SK-N-SH treated with all-trans-retinoic acid at 6 μM for 48 hours (cell line): ENCODE measurements at regions not wholly inside any gene's neighbourhood (a gene's known extent, or its start where the extent isn't known, plus 50 kb on each side); places are given as distances from the start of the nearest gene placed in this dataset.
"Not testable (repeated sequence)": the region's sequence is repeated elsewhere in the genome, so short reads cannot be mapped to it uniquely, and the experiment has no call there.

ENCODE experiments used
- ATAC-seq: fragments of 200-7000 bp; cut with Tn5 transposase; 3 replicates; pipeline ENCODE4 v1.9.1; 2020; ENCODE audit warnings: mild to moderate bottlenecking, moderate library complexity
- ARNTL ChIP-seq: fragments of 450-650 bp; formaldehyde crosslinking; IDR thresholded peaks from 2 replicates; pipeline ENCODE4 v1.5.0; 2020; ENCODE audit warnings: low read depth, mild to moderate bottlenecking, moderate library complexity, borderline replicate concordance
- BACH2 ChIP-seq: fragments of 250-450 bp; sonication (Bioruptor Pico); IDR thresholded peaks from 2 replicates; pipeline ENCODE4 v1.9.0; 2021; ENCODE audit warnings: mild to moderate bottlenecking, borderline replicate concordance
- CREB5 ChIP-seq: fragments of 250-450 bp; sonication (Bioruptor Pico); IDR thresholded peaks from 2 replicates; pipeline ENCODE4 v1.5.1; 2020; ENCODE audit warnings: low read depth, mild to moderate bottlenecking, moderate library complexity
- CSDC2 ChIP-seq: fragments of 250-450 bp; sonication (Bioruptor Pico); IDR thresholded peaks from 2 replicates; pipeline ENCODE4 v1.5.0; 2020; ENCODE audit warnings: mild to moderate bottlenecking, moderate library complexity
- ESRRG ChIP-seq: fragments of 250-450 bp; sonication (Bioruptor Pico); IDR thresholded peaks from 2 replicates; pipeline ENCODE4 v1.6.1; 2021; ENCODE audit warnings: mild to moderate bottlenecking
- GLIS3 ChIP-seq: fragments of 250-450 bp; sonication (Bioruptor Pico); IDR thresholded peaks from 2 replicates; pipeline ENCODE4 v1.5.0; 2020; ENCODE audit warnings: mild to moderate bottlenecking, moderate library complexity
- ISL1 ChIP-seq: fragments of 250-450 bp; sonication (Bioruptor Pico); IDR thresholded peaks from 2 replicates; pipeline ENCODE4 v2.1.2; 2022; ENCODE audit warnings: mild to moderate bottlenecking, moderate library complexity
- OSR1 ChIP-seq: fragments of 250-450 bp; sonication (Bioruptor Pico); IDR thresholded peaks from 2 replicates; pipeline ENCODE4 v1.8.0; 2022; ENCODE audit warnings: moderate library complexity, mild to moderate bottlenecking, inconsistent platforms
- PATZ1 ChIP-seq: fragments of 250-450 bp; sonication (Bioruptor Pico); IDR thresholded peaks from 2 replicates; pipeline ENCODE4 v1.8.0; 2020; ENCODE audit warnings: mild to moderate bottlenecking, moderate library complexity, borderline replicate concordance
- PPARA ChIP-seq: fragments of 250-450 bp; sonication (Bioruptor Pico); IDR thresholded peaks from 2 replicates; pipeline ENCODE4 v1.5.0; 2020; ENCODE audit warnings: mild to moderate bottlenecking, borderline replicate concordance
- RARB ChIP-seq: fragments of 250-450 bp; sonication (Bioruptor Pico); IDR thresholded peaks from 2 replicates; pipeline ENCODE4 v1.8.0; 2021; ENCODE audit warnings: mild to moderate bottlenecking, moderate library complexity
- SNAI2 ChIP-seq: fragments of 250-450 bp; sonication (Bioruptor Pico); IDR thresholded peaks from 2 replicates; pipeline ENCODE4 v1.5.0; 2020; ENCODE audit warnings: mild to moderate bottlenecking, moderate library complexity
- ZFP3 ChIP-seq: fragments of 250-450 bp; sonication (Bioruptor Pico); IDR thresholded peaks from 2 replicates; pipeline ENCODE4 v1.5.0; 2020; ENCODE audit warnings: mild to moderate bottlenecking, moderate library complexity
- ZNF565 ChIP-seq: fragments of 450-650 bp; formaldehyde crosslinking; conservative IDR thresholded peaks from 2 replicates; pipeline ENCODE4 v1.5.0; 2020; ENCODE audit warnings: low read depth, mild to moderate bottlenecking, moderate library complexity
- ZNF70 ChIP-seq: fragments of 450-650 bp; formaldehyde crosslinking; IDR thresholded peaks from 2 replicates; pipeline ENCODE4 v1.5.0; 2020; ENCODE audit warnings: mild to moderate bottlenecking, moderate library complexity
- ZNF8 ChIP-seq: fragments of 450-650 bp; formaldehyde crosslinking; IDR thresholded peaks from 2 replicates; pipeline ENCODE4 v1.5.0; 2020; ENCODE audit warnings: mild to moderate bottlenecking, moderate library complexity
- TF ChIP-seq, protein P1 (sequence below): fragments of 250-450 bp; sonication (Bioruptor Pico); IDR thresholded peaks from 2 replicates; pipeline ENCODE4 v1.5.1; 2021; ENCODE audit warnings: mild to moderate bottlenecking, moderate library complexity
- TF ChIP-seq, protein P2 (sequence below): fragments of 250-450 bp; sonication (Bioruptor Pico); IDR thresholded peaks from 2 replicates; pipeline ENCODE4 v1.5.0; 2020; ENCODE audit warnings: mild to moderate bottlenecking, moderate library complexity

- TF ChIP-seq ZNF8 (no peak), ARNTL (CRISPR knock-in tag) (no peak), CSDC2 (CRISPR knock-in tag) (no peak), RARB (no peak), ISL1 (CRISPR knock-in tag) (no peak), PPARA (no peak), ZNF70 (no peak), SNAI2 (CRISPR knock-in tag) (no peak)
- ATAC-seq = no peak
Measured at GRCh38 chr11:69876013-69876412, 56.8 kb upstream of the FGF3 start.

DNA sequence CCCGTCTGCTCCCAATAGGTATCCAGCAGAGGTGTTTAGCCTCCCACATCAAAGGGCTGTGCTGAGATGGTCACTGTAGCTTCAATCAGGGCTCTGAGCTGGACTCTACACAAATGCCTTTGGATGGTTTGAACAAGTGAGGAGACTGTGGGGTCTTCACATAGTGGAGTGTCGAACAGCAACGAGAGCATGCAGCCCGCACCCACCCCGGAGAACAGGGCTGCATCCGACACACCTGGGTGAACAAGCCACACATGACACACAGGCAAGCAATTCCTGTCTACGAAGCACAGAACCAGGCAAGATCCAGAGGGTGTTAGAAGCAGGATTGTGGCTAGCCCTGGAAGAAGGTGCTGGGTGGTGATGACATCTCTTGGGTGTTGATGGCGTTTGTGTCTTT, 58.0 kb upstream of the FGF3 start:
- TF ChIP-seq ZNF70 (no peak), ESRRG (CRISPR knock-in tag) (no peak), BACH2 (CRISPR knock-in tag) (no peak), PATZ1 (CRISPR knock-in tag) (no peak)
- ATAC-seq = no peak

- not testable (repeated sequence) for ATAC-seq
Measured at GRCh38 chr11:69877704-69878103, 58.5 kb upstream of the FGF3 start.

- no peak for TF ChIP-seq BACH2 (CRISPR knock-in tag)
- TF ChIP-seq PATZ1 (CRISPR knock-in tag) = no peak
- no peak for ATAC-seq
Measured at GRCh38 chr11:69878144-69878883, 59.1 kb upstream of the FGF3 start.

DNA sequence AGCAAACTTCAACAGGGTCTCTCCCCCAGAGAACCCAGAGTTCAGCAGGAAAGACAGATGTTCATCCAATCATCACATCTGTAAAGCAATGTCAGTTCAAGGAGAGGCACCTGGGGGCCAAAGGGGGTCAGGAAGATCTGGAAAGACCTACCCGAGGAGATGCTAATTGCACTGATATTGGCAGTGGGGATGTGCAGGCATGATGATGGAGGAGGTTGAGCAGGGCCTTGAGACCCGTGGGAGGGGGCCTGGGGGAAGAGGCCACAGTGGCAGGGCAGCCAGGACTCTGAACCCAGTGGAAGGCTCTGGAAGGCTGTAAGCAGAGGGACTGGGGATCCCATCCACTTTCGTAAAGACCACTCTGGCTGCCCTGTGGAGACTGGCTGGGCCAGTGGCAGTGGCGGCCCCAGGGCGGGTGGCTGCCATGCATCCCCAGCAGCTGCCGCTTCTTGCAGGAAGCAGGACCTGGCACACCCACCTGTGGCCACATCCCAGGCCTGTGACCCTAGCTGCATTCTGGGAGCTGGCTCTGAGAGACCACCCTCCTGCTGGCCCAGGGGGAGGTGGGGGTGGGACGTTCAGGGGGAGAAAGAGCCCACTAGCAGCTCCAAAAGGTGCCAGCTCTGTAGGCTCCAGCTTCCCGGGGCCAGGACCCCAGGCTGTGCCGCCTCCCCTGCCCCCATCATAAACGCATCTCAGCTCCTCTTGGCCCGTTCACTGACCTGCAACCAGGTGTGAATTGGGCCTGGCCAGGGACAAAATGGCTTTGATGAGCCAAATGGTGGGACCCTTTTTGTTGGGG, 59.9 kb upstream of the FGF3 start:
- no peak for TF ChIP-seq CREB5
- no peak for ATAC-seq

DNA sequence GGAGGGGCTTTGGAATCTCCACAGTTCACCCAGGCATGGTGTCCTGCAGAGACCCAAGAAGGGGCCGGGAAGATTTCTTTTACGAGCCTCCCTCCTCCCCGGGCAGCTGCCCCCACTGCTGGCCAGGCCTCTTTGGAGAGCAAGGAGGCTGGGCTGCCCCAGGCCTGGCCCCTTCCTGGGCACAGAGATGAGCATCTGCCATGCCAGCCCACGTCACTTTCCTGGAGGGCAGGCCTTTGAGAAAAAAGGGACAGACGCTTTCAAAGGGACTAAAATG, 60.5 kb upstream of the FGF3 start:
- ATAC-seq = no peak
- TF ChIP-seq RARB (no peak), OSR1 (CRISPR knock-in tag) (no peak), CREB5 (no peak), PATZ1 (CRISPR knock-in tag) (no peak), SNAI2 (CRISPR knock-in tag) (no peak), ZNF70 (no peak), CSDC2 (CRISPR knock-in tag) (no peak), ZFP3 (CRISPR knock-in tag) (no peak), BACH2 (CRISPR knock-in tag) (no peak), ESRRG (CRISPR knock-in tag) (no peak), GLIS3 (CRISPR knock-in tag) (no peak), ZNF565 (CRISPR knock-in tag) (no peak), PPARA (no peak)
- TF ChIP-seq, protein P1, sequence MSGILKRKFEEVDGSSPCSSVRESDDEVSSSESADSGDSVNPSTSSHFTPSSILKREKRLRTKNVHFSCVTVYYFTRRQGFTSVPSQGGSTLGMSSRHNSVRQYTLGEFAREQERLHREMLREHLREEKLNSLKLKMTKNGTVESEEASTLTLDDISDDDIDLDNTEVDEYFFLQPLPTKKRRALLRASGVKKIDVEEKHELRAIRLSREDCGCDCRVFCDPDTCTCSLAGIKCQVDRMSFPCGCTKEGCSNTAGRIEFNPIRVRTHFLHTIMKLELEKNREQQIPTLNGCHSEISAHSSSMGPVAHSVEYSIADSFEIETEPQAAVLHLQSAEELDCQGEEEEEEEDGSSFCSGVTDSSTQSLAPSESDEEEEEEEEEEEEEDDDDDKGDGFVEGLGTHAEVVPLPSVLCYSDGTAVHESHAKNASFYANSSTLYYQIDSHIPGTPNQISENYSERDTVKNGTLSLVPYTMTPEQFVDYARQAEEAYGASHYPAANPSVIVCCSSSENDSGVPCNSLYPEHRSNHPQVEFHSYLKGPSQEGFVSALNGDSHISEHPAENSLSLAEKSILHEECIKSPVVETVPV (CRISPR knock-in tag) = no peak
- TF ChIP-seq, protein P2, sequence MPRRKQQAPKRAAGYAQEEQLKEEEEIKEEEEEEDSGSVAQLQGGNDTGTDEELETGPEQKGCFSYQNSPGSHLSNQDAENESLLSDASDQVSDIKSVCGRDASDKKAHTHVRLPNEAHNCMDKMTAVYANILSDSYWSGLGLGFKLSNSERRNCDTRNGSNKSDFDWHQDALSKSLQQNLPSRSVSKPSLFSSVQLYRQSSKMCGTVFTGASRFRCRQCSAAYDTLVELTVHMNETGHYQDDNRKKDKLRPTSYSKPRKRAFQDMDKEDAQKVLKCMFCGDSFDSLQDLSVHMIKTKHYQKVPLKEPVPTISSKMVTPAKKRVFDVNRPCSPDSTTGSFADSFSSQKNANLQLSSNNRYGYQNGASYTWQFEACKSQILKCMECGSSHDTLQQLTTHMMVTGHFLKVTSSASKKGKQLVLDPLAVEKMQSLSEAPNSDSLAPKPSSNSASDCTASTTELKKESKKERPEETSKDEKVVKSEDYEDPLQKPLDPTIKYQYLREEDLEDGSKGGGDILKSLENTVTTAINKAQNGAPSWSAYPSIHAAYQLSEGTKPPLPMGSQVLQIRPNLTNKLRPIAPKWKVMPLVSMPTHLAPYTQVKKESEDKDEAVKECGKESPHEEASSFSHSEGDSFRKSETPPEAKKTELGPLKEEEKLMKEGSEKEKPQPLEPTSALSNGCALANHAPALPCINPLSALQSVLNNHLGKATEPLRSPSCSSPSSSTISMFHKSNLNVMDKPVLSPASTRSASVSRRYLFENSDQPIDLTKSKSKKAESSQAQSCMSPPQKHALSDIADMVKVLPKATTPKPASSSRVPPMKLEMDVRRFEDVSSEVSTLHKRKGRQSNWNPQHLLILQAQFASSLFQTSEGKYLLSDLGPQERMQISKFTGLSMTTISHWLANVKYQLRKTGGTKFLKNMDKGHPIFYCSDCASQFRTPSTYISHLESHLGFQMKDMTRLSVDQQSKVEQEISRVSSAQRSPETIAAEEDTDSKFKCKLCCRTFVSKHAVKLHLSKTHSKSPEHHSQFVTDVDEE (CRISPR knock-in tag) = no peak
